Effector CD8-positive, alpha-beta T cell (primary cell): ENCODE measurements at regions not wholly inside any gene's neighbourhood (a gene's known extent, or its start where the extent isn't known, plus 50 kb on each side); places are given as distances from the start of the nearest gene placed in this dataset.
"Not testable (repeated sequence)": the region's sequence is repeated elsewhere in the genome, so short reads cannot be mapped to it uniquely, and the experiment has no call there.

Experiments
- DNase-seq: peaks from one replicate; lab custom pipeline; 2025; lab: John Stamatoyannopoulos, UW

DNA sequence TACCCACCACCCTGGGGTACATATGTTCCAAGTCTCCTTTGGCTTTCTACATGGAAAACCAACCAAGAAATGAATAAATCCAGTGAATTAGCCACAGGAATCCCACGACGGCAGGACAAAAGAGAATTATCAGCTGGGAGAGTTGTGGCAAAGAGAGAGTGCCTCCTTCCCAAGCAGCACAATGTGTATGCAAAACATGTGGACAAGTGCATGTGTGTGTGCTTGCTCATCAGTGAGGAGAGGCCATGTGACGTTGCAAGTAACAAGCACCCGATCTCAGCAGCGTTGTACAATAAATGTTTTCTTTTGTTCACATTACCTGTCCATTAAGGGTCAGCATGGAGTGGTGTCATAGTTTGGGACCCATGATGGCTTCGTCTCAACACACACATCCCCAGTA, 50.0 kb upstream of the EMX2 start:
- no peak for DNase-seq

DNA sequence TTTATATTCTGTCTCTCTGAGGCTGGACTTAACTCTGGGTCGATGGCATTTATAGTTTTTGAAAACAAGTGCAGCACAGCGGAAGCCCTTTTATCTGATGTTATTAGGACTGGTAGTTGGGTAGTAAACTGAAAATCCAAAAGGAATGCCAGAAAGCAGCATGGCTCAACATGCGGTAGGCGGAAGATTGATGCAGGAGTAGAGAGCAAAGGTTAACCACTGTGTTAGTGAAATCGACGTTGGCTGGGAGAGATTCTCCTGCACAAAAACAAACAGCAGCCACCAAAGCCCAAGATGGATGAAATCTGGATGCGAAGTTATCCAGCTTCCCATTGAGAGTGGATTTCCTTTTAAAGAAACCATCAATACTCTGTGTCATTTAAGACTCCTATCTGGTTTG, 54.5 kb upstream of the EMX2 start:
- no peak for DNase-seq

DNA sequence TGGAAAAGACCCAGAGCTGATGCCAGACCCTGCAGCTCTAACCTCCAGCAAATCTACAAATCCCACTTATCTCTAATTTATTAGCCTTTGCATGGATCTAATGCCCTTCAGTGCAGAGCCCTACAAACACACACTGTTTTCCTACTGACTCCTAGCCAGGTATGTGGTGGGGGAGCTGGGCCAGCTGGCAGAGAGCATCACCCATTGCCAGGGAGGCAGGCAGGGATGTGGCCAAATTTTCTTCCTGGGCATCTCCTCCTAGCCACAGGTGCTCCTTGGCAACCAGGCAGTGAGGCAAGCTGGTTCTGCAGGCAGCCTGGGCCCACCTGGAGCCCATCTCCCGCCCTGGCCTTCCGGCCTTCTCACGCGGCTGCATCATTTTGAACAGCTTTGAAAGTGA, 55.9 kb upstream of the EMX2 start:
- DNase-seq = no peak

DNA sequence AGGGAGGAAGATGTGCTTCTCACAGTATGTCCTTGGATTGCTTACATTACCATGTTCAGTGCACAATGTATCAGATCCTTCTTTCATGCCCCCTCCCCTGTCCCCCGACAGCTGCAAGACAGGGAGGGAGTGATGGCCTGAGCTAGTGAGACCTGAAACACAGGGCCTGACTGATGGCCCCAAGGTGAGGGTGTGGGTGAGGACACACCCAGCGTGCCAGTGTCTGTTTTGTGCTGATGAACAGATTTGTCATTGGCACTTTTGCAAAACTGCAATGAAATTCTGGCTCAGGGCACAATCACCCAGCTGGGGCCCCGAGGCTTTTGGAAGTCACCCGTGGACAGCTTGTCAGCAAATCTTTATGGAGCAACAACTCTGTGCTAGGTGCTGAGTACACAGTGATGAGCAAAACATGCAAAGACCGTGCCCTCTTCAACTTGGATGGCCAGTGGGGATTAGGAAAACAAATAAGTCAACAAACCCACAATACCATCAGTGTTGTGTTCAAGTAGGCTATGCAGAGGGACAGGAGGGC, 59.4 kb upstream of the EMX2 start:
- no peak for DNase-seq

DNA sequence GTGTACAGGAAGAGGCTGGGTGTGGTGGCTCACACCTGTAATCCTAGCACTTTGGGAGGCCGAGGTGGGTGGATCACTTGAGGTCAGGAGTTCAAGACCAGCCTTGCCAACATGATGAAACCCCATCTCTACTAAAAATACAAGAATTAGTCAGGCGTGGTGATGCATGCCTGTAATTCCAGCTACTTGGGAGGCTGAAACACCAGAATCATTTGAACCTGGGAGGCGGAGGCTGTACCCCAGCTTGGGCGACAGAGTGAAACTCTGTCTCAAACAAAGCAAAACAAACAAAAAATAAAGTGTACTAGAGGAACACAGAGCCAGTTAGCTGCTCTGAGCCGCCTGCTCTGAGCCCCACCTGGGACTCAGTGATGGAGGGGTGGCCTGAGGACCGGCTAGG, 61.5 kb upstream of the EMX2 start:
- DNase-seq = not testable (repeated sequence)

DNA sequence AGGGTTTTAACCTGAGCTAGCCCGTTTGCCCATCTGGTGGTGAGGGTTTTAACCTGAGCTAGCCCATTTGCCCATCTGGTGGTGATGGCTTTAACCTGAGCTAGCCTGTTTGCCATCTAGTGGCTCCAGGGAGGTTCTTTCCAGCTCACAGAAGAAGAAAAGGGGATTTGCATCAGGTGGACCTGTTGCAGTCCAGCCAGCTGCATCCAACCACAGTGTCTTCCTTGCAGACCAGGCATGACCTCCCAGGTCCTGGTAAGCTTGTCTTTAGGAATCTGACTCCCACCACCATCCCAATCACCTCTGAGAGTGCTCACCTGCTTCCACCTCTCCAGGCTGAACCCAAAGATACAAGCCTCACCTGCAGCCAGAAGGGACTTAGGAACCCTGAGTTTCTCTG, 62.4 kb upstream of the EMX2 start:
- no peak for DNase-seq

DNA sequence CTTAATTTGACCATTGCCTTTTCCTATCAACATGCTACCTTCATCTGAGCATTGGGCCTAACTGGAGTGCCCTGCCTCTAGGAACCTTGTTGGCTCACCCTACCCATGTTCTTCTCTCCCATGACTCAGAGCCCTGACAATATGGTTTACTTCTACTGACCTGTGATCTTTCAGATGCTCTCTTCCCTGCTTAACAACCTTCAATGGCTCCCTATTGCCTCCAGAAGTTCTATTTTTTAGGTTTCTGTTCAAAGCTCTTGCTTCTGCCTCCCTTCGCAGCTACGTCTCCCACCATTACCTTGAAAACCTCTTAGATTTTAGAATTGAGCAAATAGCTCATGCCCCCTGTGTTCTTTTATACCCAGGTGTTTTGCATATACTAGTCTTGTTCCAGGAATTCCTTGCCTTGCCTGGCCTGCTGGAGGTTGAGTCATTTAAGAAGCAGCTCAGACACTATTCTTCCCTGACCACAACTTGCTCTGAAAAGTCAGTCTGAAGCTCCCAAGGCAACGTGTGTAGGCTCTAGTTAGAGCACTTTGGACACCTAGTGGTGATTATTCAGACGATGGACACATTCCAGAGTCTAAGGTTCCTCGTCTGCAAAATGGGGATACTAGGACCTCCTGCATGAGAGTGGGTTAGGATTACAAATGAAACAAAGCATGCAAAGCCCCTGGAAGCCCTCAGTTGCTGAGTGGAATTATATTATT, 64.4 kb upstream of the EMX2 start:
- no peak for DNase-seq

DNA sequence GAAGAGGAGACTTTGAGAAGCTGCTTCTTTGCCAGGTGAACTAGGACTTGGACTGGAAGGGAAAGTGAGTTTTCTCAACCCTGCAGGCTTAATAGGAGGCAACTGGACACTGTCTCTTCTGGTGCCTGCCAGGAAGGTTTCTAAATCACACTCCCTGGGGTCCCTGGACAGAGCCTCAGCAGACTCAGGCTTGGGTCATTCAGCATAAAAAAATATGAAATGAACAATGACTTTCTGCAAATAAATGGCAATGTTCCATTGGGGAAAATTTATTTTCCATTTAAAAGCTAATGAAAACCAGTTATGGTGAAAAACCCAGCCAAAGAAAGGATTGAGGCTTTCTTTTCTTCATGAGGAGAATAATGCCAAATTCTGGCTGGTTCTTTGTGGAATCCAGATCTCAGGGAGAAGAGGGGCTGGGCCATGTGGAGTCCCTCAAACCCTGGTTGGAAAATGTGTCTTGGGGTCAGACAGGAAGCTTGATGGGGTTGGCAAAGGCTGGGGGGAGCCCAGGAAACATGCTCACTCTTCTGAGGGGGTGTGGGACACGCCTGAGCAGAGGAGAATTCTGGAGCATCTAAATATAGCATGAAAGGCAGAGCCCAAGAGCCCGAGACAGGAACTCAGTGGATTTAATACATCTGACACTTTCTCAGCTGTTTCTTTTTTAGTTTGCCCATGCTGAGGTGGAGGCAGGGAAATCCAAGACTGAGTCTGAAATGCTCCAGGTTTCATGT, 65.2 kb upstream of the EMX2 start:
- DNase-seq = no peak

DNA sequence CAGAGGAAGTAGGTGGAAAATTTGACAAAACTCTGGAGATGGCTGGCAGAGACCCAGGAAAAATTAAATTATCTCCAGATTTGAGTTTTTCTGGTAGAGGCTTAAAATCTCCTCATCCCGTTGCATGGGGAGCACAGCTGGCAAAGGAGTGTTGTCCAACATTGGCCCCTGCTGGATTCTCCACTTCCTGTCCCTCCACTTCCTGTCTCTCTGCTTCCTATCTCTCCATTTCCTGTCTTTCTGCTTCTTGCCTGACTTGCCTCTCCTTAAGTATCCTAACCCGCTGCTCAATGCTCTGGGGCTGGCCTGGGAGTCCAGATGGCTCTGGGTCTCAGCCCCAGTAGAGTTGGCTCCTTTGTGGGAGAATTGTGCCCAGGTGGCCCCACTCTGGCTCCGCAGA, 65.8 kb upstream of the EMX2 start:
- DNase-seq = no peak

DNA sequence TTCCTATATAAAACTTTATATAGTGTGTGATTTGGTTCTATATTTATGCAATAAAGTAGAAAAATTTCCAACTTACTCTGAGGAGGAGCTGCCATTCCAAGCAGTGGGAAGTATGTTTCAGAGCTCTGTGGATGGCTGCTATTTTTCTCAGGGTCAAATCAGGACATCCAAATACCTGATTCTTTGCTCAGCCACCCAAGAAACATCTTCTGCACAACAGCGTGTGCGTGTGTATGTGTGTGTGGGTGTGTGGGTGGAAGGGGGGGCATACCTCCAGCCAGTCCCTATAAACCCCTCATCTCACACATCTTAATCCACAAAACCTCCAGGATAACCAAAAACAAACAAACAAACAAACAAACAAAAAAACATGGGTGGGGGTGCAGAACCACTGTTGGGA, 66.3 kb upstream of the EMX2 start:
- no peak for DNase-seq

DNA sequence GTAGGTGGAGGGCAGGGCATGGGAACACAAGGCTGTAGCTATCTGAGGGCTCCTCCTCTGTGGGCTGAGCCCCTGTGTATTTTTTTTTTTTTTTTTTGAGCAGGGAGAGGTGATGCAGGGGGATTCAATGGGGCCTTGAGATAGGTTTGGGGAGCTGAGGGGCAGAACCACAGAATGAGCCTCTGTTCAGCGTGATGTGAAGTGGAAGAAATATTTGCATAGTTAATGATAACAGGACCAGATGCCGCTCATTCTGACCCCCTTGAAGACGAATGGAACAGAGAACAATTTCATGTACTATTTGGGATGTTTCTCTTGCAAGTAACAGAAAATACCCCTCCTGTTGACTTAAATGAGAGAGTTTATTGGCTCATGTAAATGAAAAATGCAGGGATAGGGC, 69.7 kb upstream of the EMX2 start:
- no peak for DNase-seq

DNA sequence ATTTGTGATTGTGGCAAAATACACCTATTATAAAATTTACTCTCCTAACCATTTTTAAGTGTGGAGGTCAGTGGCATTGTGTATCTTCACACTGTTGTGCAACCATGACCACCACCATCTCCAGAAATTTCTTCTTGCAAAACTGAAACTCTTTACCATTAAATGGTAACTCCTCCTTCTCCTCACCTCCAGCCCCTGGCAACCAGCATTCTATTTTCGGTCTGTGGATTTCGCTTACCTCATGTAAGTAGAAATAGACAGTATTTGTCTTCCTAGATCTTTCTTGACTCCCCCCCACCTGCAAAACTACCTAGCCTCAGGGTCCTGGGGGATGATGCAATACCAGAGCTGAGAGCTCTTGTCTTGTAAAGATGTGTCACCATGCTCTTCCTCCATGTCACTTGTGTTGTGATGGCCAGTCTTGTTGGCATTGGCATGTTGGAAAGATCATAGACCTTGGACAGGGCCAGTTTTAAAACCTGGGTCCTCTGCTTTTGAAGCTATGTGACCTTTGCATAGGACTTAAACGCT, 71.1 kb upstream of the EMX2 start:
- no peak for DNase-seq

DNA sequence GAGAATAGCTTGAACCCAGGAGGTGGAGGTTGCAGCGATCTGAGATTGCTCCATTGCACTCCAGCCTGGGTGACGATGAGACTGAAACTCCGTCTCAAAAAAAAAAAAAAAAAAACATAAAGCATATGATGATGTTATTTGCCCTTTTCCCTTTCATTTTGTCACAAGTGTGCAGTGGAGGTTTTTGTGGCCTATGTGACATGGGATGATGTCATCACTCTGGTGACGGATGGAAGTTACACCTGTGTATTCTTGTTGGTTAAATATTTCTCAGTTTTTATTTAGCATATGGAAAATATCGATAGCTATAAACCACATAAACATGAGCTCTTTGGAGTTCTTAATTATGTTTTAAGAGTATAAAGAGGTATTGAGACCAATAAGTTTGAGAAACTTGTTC, 71.8 kb upstream of the EMX2 start:
- no peak for DNase-seq

DNA sequence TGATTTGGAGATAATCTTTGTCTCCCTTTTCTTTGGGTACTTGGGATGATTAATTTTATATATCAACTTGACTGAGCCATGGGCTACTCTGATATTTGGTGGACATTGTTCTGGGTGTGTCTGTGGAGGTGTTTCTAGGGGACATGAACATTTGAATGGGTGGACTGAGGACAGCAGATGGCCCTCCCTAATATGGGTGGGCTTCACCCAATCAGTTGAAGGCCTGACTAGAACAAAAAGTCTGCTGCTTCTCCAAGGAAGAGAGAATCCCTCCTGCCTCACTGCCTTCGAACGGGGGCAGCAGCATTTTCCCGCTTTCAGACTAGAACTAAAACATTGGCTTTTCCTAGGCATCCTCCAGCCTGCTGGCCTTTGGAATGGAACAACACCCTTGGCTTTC, 73.9 kb upstream of the EMX2 start:
- DNase-seq = no peak

DNA sequence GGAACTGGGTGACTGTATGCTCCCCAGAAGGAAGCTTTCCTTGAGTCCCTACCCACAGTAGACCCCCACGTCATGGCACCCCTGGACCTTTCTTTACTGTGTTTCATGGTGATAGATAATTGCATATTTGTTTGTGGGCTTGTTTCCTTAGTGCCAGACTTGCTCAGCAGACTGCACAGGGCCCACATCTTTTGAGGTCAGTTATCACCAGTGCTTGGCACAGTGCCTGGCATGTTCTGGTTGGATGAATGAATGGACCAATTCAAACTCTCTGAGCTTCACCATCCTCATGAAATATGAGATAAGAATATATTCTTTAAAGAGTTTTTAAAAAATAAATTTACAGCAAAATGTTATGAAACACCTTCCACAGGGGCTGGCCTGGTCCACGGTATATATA, 78.4 kb upstream of the EMX2 start:
- no peak for DNase-seq

DNA sequence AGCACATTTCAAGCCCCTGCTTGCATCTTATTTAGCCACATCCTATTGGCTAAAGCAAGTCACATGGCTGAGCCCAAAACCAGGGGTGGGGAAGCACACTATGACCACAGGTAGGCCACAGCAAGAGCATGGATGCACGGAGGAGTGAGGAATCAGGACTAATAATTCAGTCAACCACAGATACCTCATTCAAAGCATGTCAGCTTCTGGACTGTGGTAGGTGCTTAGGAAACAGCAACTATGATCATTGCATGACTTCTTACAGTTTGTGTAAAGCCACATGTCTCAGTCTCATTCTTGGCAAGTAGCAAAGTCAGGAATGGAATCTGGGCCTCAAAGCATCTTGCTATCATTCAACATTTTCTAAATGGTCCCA, 79.0 kb upstream of the EMX2 start:
- no peak for DNase-seq

DNA sequence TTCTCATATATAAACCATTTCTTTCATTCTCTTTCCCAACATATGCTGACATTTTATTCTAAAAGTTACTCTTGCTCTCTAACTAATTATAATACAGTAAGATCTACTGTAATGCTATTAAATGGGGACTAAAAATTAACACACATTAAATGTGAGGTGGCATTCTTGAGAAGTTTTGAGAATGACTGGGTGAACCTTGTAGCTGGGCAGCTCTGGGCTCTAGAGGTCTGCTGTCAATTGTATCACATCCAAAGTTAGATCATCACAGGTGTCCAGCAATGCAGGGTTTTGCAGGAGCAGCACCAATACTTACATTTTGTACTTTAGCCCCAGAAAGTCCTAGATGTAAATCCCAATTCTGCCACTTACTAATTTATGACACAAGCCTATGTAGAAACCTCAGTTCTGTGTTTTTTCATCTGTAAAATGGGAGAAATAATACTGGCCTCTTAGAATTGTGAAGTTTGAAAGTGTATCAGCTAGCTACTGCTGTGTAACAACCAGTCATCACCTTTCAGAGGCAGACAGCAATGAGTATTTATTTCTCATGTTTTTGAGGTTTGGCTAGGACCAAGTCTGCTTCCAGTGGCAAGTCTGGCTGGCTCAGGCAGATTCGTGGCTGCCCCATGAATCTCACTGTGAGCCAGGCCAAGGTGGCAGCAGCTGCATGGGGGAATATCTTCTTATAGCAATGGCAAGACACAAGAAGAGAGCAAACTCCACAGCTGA, 79.6 kb upstream of the EMX2 start:
- DNase-seq = no peak

DNA sequence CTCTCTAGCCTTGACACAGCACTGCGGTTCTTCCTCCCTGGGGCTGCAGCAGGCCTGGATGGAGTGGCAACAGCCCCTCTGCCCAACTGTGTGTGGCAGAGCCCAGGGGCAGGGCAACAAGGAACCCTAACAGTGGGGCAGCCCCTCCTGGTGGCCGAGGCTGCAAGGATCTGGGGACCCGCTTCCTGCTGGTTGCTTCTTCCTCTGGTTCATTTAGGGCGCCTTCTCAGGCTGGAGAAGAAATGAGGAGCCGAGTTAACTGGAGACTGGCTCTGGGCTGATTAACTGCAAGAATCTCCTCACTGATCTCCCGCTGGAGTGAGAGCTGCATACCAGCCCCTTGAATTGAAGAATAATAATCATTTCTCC, 80.1 kb upstream of the EMX2 start:
- DNase-seq = no peak

DNA sequence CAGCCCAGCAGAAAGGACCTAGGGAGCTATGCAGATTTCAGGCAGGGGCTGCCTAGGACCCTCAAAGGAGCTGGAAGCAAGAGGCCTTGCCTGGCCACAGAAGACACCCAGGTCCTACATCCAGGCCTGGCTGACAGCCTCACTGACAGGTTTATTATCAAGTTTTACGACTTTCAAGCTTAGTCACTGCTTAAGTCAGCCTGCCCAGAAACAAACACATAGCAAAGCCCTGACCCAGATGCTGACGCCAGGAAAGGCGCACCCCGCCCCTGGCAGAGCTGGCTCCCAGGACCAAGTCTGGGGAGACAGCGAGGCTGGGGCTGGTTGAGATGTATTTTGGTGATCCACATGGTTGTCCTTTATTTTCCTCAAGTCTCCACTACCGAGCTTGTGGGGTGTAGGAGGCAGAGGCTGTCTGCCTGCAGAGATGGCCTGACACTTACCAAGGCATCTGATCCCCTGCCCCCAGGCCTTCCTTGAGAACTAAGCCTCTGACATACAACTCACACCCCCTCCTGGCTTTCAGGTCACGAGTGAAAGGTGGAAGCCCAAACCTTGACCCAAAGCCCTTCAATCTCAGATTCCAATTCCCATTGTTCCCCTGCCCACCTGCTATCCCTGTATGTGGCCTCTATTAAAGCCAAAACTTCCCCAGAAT, 80.7 kb upstream of the EMX2 start:
- no peak for DNase-seq

DNA sequence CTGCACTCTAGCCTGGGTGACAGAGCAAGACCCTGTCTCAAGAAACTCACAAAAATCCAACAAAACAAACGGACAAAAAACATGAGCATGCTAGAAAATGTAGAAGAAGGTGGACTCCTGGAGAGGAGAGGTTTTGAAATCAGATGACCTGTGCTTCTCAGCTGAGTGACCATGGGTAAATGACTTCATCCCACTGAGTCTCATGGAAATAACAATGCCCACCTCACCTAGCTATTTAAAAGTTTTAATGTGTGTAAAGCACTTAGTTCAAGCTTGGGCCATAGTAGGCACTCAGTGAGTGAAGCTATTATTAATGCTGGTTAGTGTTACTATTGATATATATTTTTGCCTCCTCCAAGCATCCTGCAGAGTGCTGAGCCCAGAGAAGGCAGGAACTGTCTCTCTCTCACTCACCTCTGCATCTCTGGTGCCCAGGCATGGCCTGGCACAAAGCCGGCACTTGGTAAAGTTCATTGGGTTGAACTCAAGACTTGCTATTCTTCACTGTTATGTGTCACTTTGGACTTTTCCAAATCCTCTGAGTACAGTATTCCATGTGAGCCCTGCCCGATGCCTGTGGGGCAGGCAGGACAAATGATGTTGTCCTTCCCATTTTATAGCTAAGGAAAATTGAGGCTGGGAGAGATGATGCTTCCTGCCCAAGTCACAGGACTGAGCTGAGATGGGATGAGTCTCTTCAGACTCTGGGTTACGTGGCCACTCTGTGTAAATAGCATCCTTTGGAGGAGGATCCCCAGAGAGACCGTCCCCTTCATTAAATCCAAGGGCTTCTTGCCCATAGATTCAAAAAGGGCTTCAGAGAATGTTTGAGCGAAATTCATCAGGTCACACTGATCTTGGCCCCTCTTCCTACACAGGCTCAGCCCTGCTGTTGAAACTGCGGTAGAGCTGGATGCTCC, 81.4 kb upstream of the EMX2 start:
- no peak for DNase-seq

DNA sequence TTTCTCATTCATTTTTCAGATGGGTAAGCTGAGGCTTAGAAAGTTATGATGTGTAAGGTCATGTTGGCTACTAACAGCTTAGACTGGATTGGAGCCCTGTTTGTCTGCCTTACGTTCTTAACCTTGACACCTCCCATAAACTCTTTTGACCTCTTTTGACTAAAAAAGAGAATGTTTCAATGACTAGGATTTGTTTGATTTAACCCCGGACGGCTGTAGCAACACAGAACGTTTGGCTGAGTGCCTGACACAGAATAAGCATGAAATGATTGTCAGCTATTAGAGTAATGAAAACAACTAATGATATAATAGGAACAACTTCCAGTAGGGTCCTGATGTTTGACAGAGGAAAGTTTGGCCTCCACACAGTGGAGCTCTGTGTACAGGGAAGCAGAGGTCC, 83.3 kb upstream of the PDZD8 start:
- DNase-seq = no peak
